ENCODE measurements at regions not wholly inside any gene's neighbourhood (a gene's known extent, or its start where the extent isn't known, plus 50 kb on each side); places are given as distances from the start of the nearest gene placed in this dataset.

- Histone ChIP-seq H3K4me3 (ENCODE audit: low read depth, low read length) (no peak overlapping the region), H3K36me3 (ENCODE audit: control insufficient read depth, insufficient read depth, low read length) (no peaks in the 10 kb centered on the region), H3K27ac (ENCODE audit: low read depth, low read length) (no peak overlapping the region), H3K9me3 (ENCODE audit: control insufficient read depth, insufficient read depth, low read length) (no peaks in the 10 kb centered on the region), H3K9ac (ENCODE audit: low read depth, low read length) (no peak overlapping the region), H3K4me1 (ENCODE audit: control insufficient read depth, insufficient read depth, low read length) (peaks cover 10% of the 10 kb centered on the region; the same call in 1 of the 2 replicates), H3K27me3 (ENCODE audit: control insufficient read depth, insufficient read depth, low read length) (no peaks in the 10 kb centered on the region)
Observed at GRCh38 chr12:131616738-131617137, 94.2 kb upstream of the SFSWAP start.

GRCh38 chr12:131617179-131617578, 93.7 kb upstream of the SFSWAP start:
- H3K9ac ChIP-seq (ENCODE audit: low read depth, low read length) = no peak overlapping the region
- no peaks in the 10 kb centered on the region for H3K36me3 ChIP-seq (ENCODE audit: control insufficient read depth, insufficient read depth, low read length)
- no peaks in the 10 kb centered on the region for H3K9me3 ChIP-seq (ENCODE audit: control insufficient read depth, insufficient read depth, low read length)
- H3K27ac ChIP-seq (ENCODE audit: low read depth, low read length) = no peak overlapping the region
- no peaks in the 10 kb centered on the region for H3K27me3 ChIP-seq (ENCODE audit: control insufficient read depth, insufficient read depth, low read length)
- peaks cover 15% of the 10 kb centered on the region; the same call in 1 of the 2 replicates for H3K4me1 ChIP-seq (ENCODE audit: control insufficient read depth, insufficient read depth, low read length)
- H3K4me3 ChIP-seq (ENCODE audit: low read depth, low read length) = no peak overlapping the region

GRCh38 chr12:131617596-131618302, 93.1 kb upstream of the SFSWAP start:
- Histone ChIP-seq H3K27ac (ENCODE audit: low read depth, low read length) (no peak overlapping the region), H3K4me3 (ENCODE audit: low read depth, low read length) (no peak overlapping the region), H3K4me1 (ENCODE audit: control insufficient read depth, insufficient read depth, low read length) (peaks cover 16% of the 10 kb centered on the region; the same call in 1 of the 2 replicates), H3K36me3 (ENCODE audit: control insufficient read depth, insufficient read depth, low read length) (no peaks in the 10 kb centered on the region), H3K9ac (ENCODE audit: low read depth, low read length) (no peak overlapping the region), H3K9me3 (ENCODE audit: control insufficient read depth, insufficient read depth, low read length) (no peaks in the 10 kb centered on the region), H3K27me3 (ENCODE audit: control insufficient read depth, insufficient read depth, low read length) (no peaks in the 10 kb centered on the region)

- Histone ChIP-seq H3K36me3 (ENCODE audit: control insufficient read depth, insufficient read depth, low read length) (no peaks in the 10 kb centered on the region), H3K4me3 (ENCODE audit: low read depth, low read length) (no peak overlapping the region), H3K4me1 (ENCODE audit: control insufficient read depth, insufficient read depth, low read length) (peaks cover 16% of the 10 kb centered on the region; the same call in 1 of the 2 replicates), H3K9ac (ENCODE audit: low read depth, low read length) (no peak overlapping the region), H3K27me3 (ENCODE audit: control insufficient read depth, insufficient read depth, low read length) (no peaks in the 10 kb centered on the region), H3K27ac (ENCODE audit: low read depth, low read length) (no peak overlapping the region), H3K9me3 (ENCODE audit: control insufficient read depth, insufficient read depth, low read length) (no peaks in the 10 kb centered on the region)
Observed at GRCh38 chr12:131618303-131618658, 92.6 kb upstream of the SFSWAP start.

GRCh38 chr12:131618701-131619100, 92.2 kb upstream of the SFSWAP start:
- no peaks in the 10 kb centered on the region for H3K36me3 ChIP-seq (ENCODE audit: control insufficient read depth, insufficient read depth, low read length)
- H3K4me1 ChIP-seq (ENCODE audit: control insufficient read depth, insufficient read depth, low read length) = peaks cover 16% of the 10 kb centered on the region; the same call in 1 of the 2 replicates
- no peak overlapping the region for H3K4me3 ChIP-seq (ENCODE audit: low read depth, low read length)
- H3K27me3 ChIP-seq (ENCODE audit: control insufficient read depth, insufficient read depth, low read length) = no peaks in the 10 kb centered on the region
- no peaks in the 10 kb centered on the region for H3K9me3 ChIP-seq (ENCODE audit: control insufficient read depth, insufficient read depth, low read length)
- no peak overlapping the region for H3K9ac ChIP-seq (ENCODE audit: low read depth, low read length)
- no peak overlapping the region for H3K27ac ChIP-seq (ENCODE audit: low read depth, low read length)

GRCh38 chr12:131619106-131619642, 91.7 kb upstream of the SFSWAP start:
- H3K27ac ChIP-seq (ENCODE audit: low read depth, low read length) = no peak overlapping the region
- H3K9me3 ChIP-seq (ENCODE audit: control insufficient read depth, insufficient read depth, low read length) = no peaks in the 10 kb centered on the region
- no peaks in the 10 kb centered on the region for H3K36me3 ChIP-seq (ENCODE audit: control insufficient read depth, insufficient read depth, low read length)
- H3K4me3 ChIP-seq (ENCODE audit: low read depth, low read length) = no peak overlapping the region
- no peak overlapping the region for H3K9ac ChIP-seq (ENCODE audit: low read depth, low read length)
- no peaks in the 10 kb centered on the region for H3K27me3 ChIP-seq (ENCODE audit: control insufficient read depth, insufficient read depth, low read length)
- H3K4me1 ChIP-seq (ENCODE audit: control insufficient read depth, insufficient read depth, low read length) = peaks cover 16% of the 10 kb centered on the region; the same call in 1 of the 2 replicates

- Histone ChIP-seq H3K27ac (ENCODE audit: low read depth, low read length) (no peak overlapping the region), H3K9me3 (ENCODE audit: control insufficient read depth, insufficient read depth, low read length) (no peaks in the 10 kb centered on the region), H3K9ac (ENCODE audit: low read depth, low read length) (no peak overlapping the region), H3K36me3 (ENCODE audit: control insufficient read depth, insufficient read depth, low read length) (no peaks in the 10 kb centered on the region), H3K4me1 (ENCODE audit: control insufficient read depth, insufficient read depth, low read length) (peaks cover 24% of the 10 kb centered on the region), H3K4me3 (ENCODE audit: low read depth, low read length) (no peak overlapping the region), H3K27me3 (ENCODE audit: control insufficient read depth, insufficient read depth, low read length) (no peaks in the 10 kb centered on the region)
Observed at GRCh38 chr12:131619736-131620506, 91.0 kb upstream of the SFSWAP start.

- no peak overlapping the region for H3K9ac ChIP-seq (ENCODE audit: low read depth, low read length)
- no peaks in the 10 kb centered on the region for H3K9me3 ChIP-seq (ENCODE audit: control insufficient read depth, insufficient read depth, low read length)
- H3K36me3 ChIP-seq (ENCODE audit: control insufficient read depth, insufficient read depth, low read length) = no peaks in the 10 kb centered on the region
- H3K27me3 ChIP-seq (ENCODE audit: control insufficient read depth, insufficient read depth, low read length) = 0 out of 2 replicates have a peak, but pooled peaks cover under 1% of the 10 kb centered on the region
- no peak overlapping the region for H3K27ac ChIP-seq (ENCODE audit: low read depth, low read length)
- peaks cover 29% of the 10 kb centered on the region for H3K4me1 ChIP-seq (ENCODE audit: control insufficient read depth, insufficient read depth, low read length)
- no peak overlapping the region for H3K4me3 ChIP-seq (ENCODE audit: low read depth, low read length)
Observed at GRCh38 chr12:131620520-131620919, 90.4 kb upstream of the SFSWAP start.

- Histone ChIP-seq H3K36me3 (ENCODE audit: control insufficient read depth, insufficient read depth, low read length) (no peaks in the 10 kb centered on the region), H3K4me3 (ENCODE audit: low read depth, low read length) (no peak overlapping the region), H3K27ac (ENCODE audit: low read depth, low read length) (no peak overlapping the region), H3K9me3 (ENCODE audit: control insufficient read depth, insufficient read depth, low read length) (no peaks in the 10 kb centered on the region), H3K4me1 (ENCODE audit: control insufficient read depth, insufficient read depth, low read length) (peaks cover 35% of the 10 kb centered on the region), H3K9ac (ENCODE audit: low read depth, low read length) (no peak overlapping the region), H3K27me3 (ENCODE audit: control insufficient read depth, insufficient read depth, low read length) (0 out of 2 replicates have a peak, but pooled peaks cover 4% of the 10 kb centered on the region)
Observed at GRCh38 chr12:131620946-131621681, 89.8 kb upstream of the SFSWAP start.

GRCh38 chr12:131621701-131622421, 89.0 kb upstream of the SFSWAP start:
- H3K9ac ChIP-seq (ENCODE audit: low read depth, low read length) = no peak overlapping the region
- H3K9me3 ChIP-seq (ENCODE audit: control insufficient read depth, insufficient read depth, low read length) = no peaks in the 10 kb centered on the region
- H3K27me3 ChIP-seq (ENCODE audit: control insufficient read depth, insufficient read depth, low read length) = 0 out of 2 replicates have a peak, but pooled peaks cover 4% of the 10 kb centered on the region
- H3K4me1 ChIP-seq (ENCODE audit: control insufficient read depth, insufficient read depth, low read length) = peaks cover 36% of the 10 kb centered on the region
- H3K27ac ChIP-seq (ENCODE audit: low read depth, low read length) = no peak overlapping the region
- no peaks in the 10 kb centered on the region for H3K36me3 ChIP-seq (ENCODE audit: control insufficient read depth, insufficient read depth, low read length)
- no peak overlapping the region for H3K4me3 ChIP-seq (ENCODE audit: low read depth, low read length)

Data from HUES48 (cell line).